Gastroesophageal sphincter (tissue), 3 donors: ENCODE measurements at regions not wholly inside any gene's neighbourhood (a gene's known extent, or its start where the extent isn't known, plus 50 kb on each side); places are given as distances from the start of the nearest gene placed in this dataset.

Experiments
- CTCF ChIP-seq, 4 experiments: fragments of 200-600 bp in 2 of 4; fragments of 450-650 bp in 2 of 4; sonication (generic) in 1 of 4; IDR thresholded peaks; one replicate each; pipeline ENCODE4 v1.5.1; 2017 to 2019; ENCODE audit warnings: antibody characterized with exemption in 4 of 4, mild to moderate bottlenecking in 2 of 4, moderate library complexity in 2 of 4
- EP300 ChIP-seq: sonication (generic); formaldehyde crosslinking; IDR thresholded peaks from one replicate; pipeline ENCODE4 v1.6.1; 2017; ENCODE audit warnings: antibody characterized with exemption, mild to moderate bottlenecking
- POLR2A ChIP-seq, 2 donors: fragments of 450-650 bp; IDR thresholded peaks; one replicate each; pipeline ENCODE4 v1.6.1; 2017; ENCODE audit warnings: antibody characterized with exemption in 2 of 2, mild to moderate bottlenecking in 2 of 2, moderate library complexity in 1 of 2
- POLR2AphosphoS5 ChIP-seq: sonication (generic); formaldehyde crosslinking; IDR thresholded peaks from one replicate; pipeline ENCODE4 v1.6.1; 2017; ENCODE audit warnings: antibody characterized with exemption

GRCh38 chr5:113846941-113847340, 333.4 kb downstream of the YTHDC2 start:
- TF ChIP-seq CTCF (IDR thresholded peaks at IDR 0.05) = no peak
- TF ChIP-seq POLR2A (IDR thresholded peaks at IDR 0.05) = no peak
- TF ChIP-seq POLR2AphosphoS5 = no peak
- no peak for TF ChIP-seq EP300
